DND-41 (cell line): ENCODE measurements at regions not wholly inside any gene's neighbourhood (a gene's known extent, or its start where the extent isn't known, plus 50 kb on each side); places are given as distances from the start of the nearest gene placed in this dataset.

Source experiments
- CTCF ChIP-seq: IDR thresholded peaks from 2 replicates; pipeline ENCODE4 v1.5.1; 2012; ENCODE audit warnings: borderline replicate concordance, low read length, moderate library complexity, mild to moderate bottlenecking; ENCODE audit not compliant: poor library complexity, severe bottlenecking; ENCODE audit errors: extremely low read depth
- EZH2 ChIP-seq: IDR thresholded peaks from 3 replicates; pipeline ENCODE4 v1.6.1; 2012; ENCODE audit warnings: borderline replicate concordance, low read depth, mild to moderate bottlenecking, moderate library complexity, low read length, inconsistent platforms; ENCODE audit not compliant: severe bottlenecking

DNA sequence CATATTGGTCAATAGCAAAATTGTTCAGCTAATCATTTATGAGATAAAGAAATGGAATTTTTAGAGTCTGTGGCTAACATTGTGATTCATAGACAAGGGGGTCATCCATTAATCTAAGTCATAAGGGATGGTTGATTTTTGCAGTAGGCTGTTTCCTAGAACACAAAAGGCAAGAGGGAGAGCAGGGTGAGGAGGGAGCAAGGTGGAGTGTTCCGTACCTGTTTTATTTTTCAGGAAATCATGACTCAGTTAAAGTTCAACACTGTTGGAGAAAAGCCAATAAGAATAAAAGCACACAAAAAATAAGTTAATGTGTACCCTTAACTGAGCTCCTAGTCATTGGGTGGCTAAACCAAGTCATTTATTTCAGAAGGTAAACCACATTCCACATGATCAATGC is 512.4 kb upstream of the ATXN8OS start:
- no peak for TF ChIP-seq CTCF
- TF ChIP-seq EZH2 = no peak
